HCT116 (cell line): ENCODE measurements at regions not wholly inside any gene's neighbourhood (a gene's known extent, or its start where the extent isn't known, plus 50 kb on each side); places are given as distances from the start of the nearest gene placed in this dataset.
"Not testable (repeated sequence)": the region's sequence is repeated elsewhere in the genome, so short reads cannot be mapped to it uniquely, and the experiment has no call there.

Experiments
- ATAC-seq: fragments of 200-7000 bp; cut with Tn5 transposase; 2 replicates; pipeline ENCODE4 v1.9.1; 2020; ENCODE audit warnings: mild to moderate bottlenecking, moderate library complexity
- BruUV-seq: library from RNA; stranded (reverse); fragments of 400-500 nt; replicated peaks from 2 replicates; lab custom pipeline; 2021; lab: Mats Ljungman, UMichigan
- CTCF ChIA-PET: fragments of 300-600 bp; sonication (Branson Sonifier 250); formaldehyde crosslinking; loops from one replicate; lab custom pipeline; 2021; ENCODE audit warnings: antibody characterized with exemption; lab: Charles Lee
- POLR2A ChIA-PET: fragments of 300-600, 350-600 bp; sonication (Branson Sonifier 250); formaldehyde crosslinking; loops from one replicate; lab custom pipeline; 2021; ENCODE audit warnings: antibody characterized with exemption; lab: Charles Lee
- RAD21 ChIA-PET, 2 experiments: fragments of 300-600 bp; sonication (Branson Sonifier 250); formaldehyde crosslinking; loops; one replicate each; lab custom pipeline; 2023; ENCODE audit warnings: low total read pairs in 2 of 2; ENCODE audit not compliant: uncharacterized antibody in 2 of 2, unreplicated experiment in 2 of 2, low non-redundant PET in 1 of 2; lab: Charles Lee
- DNase-seq: peaks from one replicate; pipeline ENCODE4 v3.0.0-alpha.2; 2010; ENCODE audit warnings: low read depth, low spot score
- H2AFZ ChIP-seq: fragments of 200-600 bp; shearing (Covaris generic), sonication (generic); 2 replicates; pipeline ENCODE4 v1.6.1; 2017; ENCODE audit warnings: low read depth, mixed run types, mixed read lengths, antibody characterized with exemption, low read length; ENCODE audit not compliant: poor library complexity, severe bottlenecking
- H3K27ac ChIP-seq: 2 replicates; pipeline ENCODE4 v1.5.1; 2012; ENCODE audit warnings: low read depth, low read length
- H3K27me3 ChIP-seq: fragments of 200-600 bp; sonication (generic); 2 replicates; pipeline ENCODE4 v1.6.1; 2016; ENCODE audit warnings: mixed run types, low read length, mixed read lengths; ENCODE audit not compliant: insufficient read depth
- H3K36me3 ChIP-seq, 2 experiments: fragments of 200-500 bp in 1 of 2; fragments of 200-600 bp in 1 of 2; sonication (Bioruptor generic) in 1 of 2; sonication (generic) in 1 of 2; 2 replicates each; pipeline versions ENCODE4 v1.5.1 to v1.6.1; 2014 to 2016; ENCODE audit warnings: low read length in 2 of 2, inconsistent platforms in 1 of 2, mixed read lengths in 1 of 2, mixed run types in 1 of 2; ENCODE audit not compliant: insufficient read depth in 2 of 2, control insufficient read depth in 1 of 2
- H3K4me1 ChIP-seq, 2 experiments: fragments of 200-600 bp in 1 of 2; sonication (generic) in 1 of 2; 2 replicates each; pipeline versions ENCODE4 v1.5.1 to v1.6.1; 2012 to 2017; ENCODE audit warnings: low read length in 2 of 2, inconsistent platforms in 1 of 2, mild to moderate bottlenecking in 1 of 2, mixed read lengths in 1 of 2, mixed run types in 1 of 2, moderate library complexity in 1 of 2; ENCODE audit not compliant: insufficient read depth in 2 of 2, control insufficient read depth in 1 of 2
- H3K4me2 ChIP-seq: fragments of 200-600 bp; sonication (generic); 2 replicates; pipeline ENCODE4 v1.6.1; 2017; ENCODE audit warnings: mixed run types, low read length, mixed read lengths
- H3K4me3 ChIP-seq, 2 experiments: fragments of 200-600 bp in 1 of 2; sonication (generic) in 1 of 2; replicated peaks in 1 of 2; 2 replicates each; pipeline ENCODE4 v1.5.1; 2011 to 2016; ENCODE audit warnings: low read length in 2 of 2, control low read depth in 1 of 2, low read depth in 1 of 2, mild to moderate bottlenecking in 1 of 2, mixed read lengths in 1 of 2, mixed run types in 1 of 2
- H3K79me2 ChIP-seq: fragments of 200-600 bp; sonication (generic); 2 replicates; pipeline ENCODE4 v1.6.1; 2017; ENCODE audit warnings: mild to moderate bottlenecking, mixed run types, low read length, moderate library complexity, mixed read lengths; ENCODE audit not compliant: insufficient read depth
- H3K9ac ChIP-seq: fragments of 200-600 bp; sonication (generic); 2 replicates; pipeline ENCODE4 v1.6.1; 2016; ENCODE audit warnings: low read length, mixed read lengths
- H3K9me2 ChIP-seq: fragments of 200-600 bp; sonication (generic), shearing (Covaris generic); 2 replicates; pipeline ENCODE4 v1.6.1; 2017; ENCODE audit warnings: mixed run types, mild to moderate bottlenecking, moderate library complexity; ENCODE audit not compliant: insufficient read depth
- H3K9me3 ChIP-seq, 2 experiments: fragments of 200-500 bp in 1 of 2; fragments of 200-600 bp in 1 of 2; sonication (Bioruptor generic) in 1 of 2; sonication (generic) in 1 of 2; 2 replicates each; pipeline ENCODE4 v1.6.1; 2014 to 2017; ENCODE audit warnings: low read length in 2 of 2, mixed read lengths in 2 of 2, inconsistent platforms in 1 of 2, low read depth in 1 of 2, mild to moderate bottlenecking in 1 of 2, mixed run types in 1 of 2, moderate library complexity in 1 of 2; ENCODE audit not compliant: control insufficient read depth in 1 of 2, insufficient read depth in 1 of 2
- H4K20me1 ChIP-seq: fragments of 200-600 bp; sonication (generic), shearing (Covaris generic); 2 replicates; pipeline ENCODE4 v1.6.1; 2017; ENCODE audit warnings: mixed run types, mild to moderate bottlenecking, moderate library complexity; ENCODE audit not compliant: insufficient read depth
- CBX3 ChIP-seq: IDR thresholded peaks from 2 replicates; pipeline ENCODE4 v1.6.1; 2012; ENCODE audit warnings: low read depth
- EGR1 ChIP-seq: IDR thresholded peaks from 2 replicates; pipeline ENCODE4 v1.6.1; 2012; ENCODE audit warnings: low read depth
- RAD21 ChIP-seq: IDR thresholded peaks from 2 replicates; pipeline ENCODE4 v1.6.1; 2012; ENCODE audit warnings: low read depth, mild to moderate bottlenecking
- SRF ChIP-seq: IDR thresholded peaks from 2 replicates; pipeline ENCODE4 v1.6.1; 2012; ENCODE audit warnings: low read depth
- intact Hi-C: fragments of 100-400 bp; cut with micrococcal nuclease; formaldehyde crosslinking; loops from 2 replicates; pipeline ENCODE4 v1.10.0; 2022
- TF ChIP-seq, protein P1 (sequence below): IDR thresholded peaks from 2 replicates; pipeline ENCODE4 v1.6.1; 2011; ENCODE audit warnings: mild to moderate bottlenecking, low read length, moderate library complexity; ENCODE audit not compliant: insufficient replicate concordance; ENCODE audit errors: extremely low read depth

- Histone ChIP-seq H3K9ac (no peak overlapping the region), H3K79me2 (no peaks in the 10 kb centered on the region), H3K9me2 (no peaks in the 10 kb centered on the region)
- TF ChIP-seq RAD21 (no peak), EGR1 (no peak), SRF (no peak), CBX3 (no peak)
- TF ChIP-seq, protein P1, sequence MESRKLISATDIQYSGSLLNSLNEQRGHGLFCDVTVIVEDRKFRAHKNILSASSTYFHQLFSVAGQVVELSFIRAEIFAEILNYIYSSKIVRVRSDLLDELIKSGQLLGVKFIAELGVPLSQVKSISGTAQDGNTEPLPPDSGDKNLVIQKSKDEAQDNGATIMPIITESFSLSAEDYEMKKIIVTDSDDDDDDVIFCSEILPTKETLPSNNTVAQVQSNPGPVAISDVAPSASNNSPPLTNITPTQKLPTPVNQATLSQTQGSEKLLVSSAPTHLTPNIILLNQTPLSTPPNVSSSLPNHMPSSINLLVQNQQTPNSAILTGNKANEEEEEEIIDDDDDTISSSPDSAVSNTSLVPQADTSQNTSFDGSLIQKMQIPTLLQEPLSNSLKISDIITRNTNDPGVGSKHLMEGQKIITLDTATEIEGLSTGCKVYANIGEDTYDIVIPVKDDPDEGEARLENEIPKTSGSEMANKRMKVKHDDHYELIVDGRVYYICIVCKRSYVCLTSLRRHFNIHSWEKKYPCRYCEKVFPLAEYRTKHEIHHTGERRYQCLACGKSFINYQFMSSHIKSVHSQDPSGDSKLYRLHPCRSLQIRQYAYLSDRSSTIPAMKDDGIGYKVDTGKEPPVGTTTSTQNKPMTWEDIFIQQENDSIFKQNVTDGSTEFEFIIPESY, result no peak
- TF ChIP-seq, all 23 proteins: peak for 0
- H3K36me3 ChIP-seq, result no peaks in the 10 kb centered on the region
- H2AFZ ChIP-seq, result no peak overlapping the region
- DNase-seq (no peak), ATAC-seq (no peak)
- RAD21 ChIA-PET, result no interaction called here
- CTCF ChIA-PET, result no interaction called here
- H3K9me3 ChIP-seq, result no peaks in the 10 kb centered on the region
- POLR2A ChIA-PET, result no interaction called here
- H3K27ac ChIP-seq, result no peak overlapping the region
- no TSS peak for BruUV-seq
- H3K4me1 ChIP-seq, result no peaks in the 10 kb centered on the region
- H3K4me3 ChIP-seq, result no peak overlapping the region
- no peaks in the 10 kb centered on the region for H4K20me1 ChIP-seq
- intact Hi-C loops, result no loop called here
- H3K27me3 ChIP-seq, result no peaks in the 10 kb centered on the region
- H3K4me2 ChIP-seq, result no peak overlapping the region
Measured at GRCh38 chr4:116627545-116627944, 457.8 kb downstream of the TRAM1L1 start.

DNA sequence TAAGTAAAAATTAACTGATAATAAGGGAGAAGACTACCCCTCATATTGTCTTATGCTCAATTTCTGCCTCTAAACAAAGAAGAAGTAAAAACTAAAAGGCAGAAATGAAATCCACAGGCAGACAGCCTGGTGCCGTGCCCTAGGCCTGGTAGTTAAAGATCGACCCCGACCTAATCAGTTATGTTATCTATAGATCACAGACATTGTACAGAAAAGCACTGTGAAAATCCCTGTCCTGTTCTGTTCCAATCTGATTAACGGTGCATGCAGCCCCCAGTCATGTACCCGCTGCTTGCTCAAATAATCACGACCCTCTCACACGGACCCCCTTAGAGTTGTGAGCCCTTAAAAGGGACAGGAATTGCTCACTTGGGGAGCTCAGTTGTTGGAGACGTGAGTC lies 465.9 kb downstream of the TRAM1L1 start:
- POLR2A ChIA-PET, H3K9me3 ChIP-seq, H3K9ac ChIP-seq, H4K20me1 ChIP-seq, intact Hi-C loops, BruUV-seq, H3K79me2 ChIP-seq, H3K27me3 ChIP-seq, H3K4me2 ChIP-seq, H3K9me2 ChIP-seq, RAD21 ChIA-PET, H3K36me3 ChIP-seq, H3K4me1 ChIP-seq, CTCF ChIA-PET, H3K4me3 ChIP-seq, ATAC-seq, DNase-seq, H3K27ac ChIP-seq, H2AFZ ChIP-seq: not testable (repeated sequence)
